ENCODE measurements at regions not wholly inside any gene's neighbourhood (a gene's known extent, or its start where the extent isn't known, plus 50 kb on each side); places are given as distances from the start of the nearest gene placed in this dataset.

GRCh38 chr15:27598251-27599009 is 500.7 kb downstream of the OCA2 start:
- no peak overlapping the region for H3K4me3 ChIP-seq (ENCODE audit: low read length)
- no peaks in the 10 kb centered on the region for H3K9me2 ChIP-seq (replicated peaks; ENCODE audit: control insufficient read depth, low read length)
- H3K4me1 ChIP-seq (ENCODE audit: control insufficient read depth, low read length): no peaks in the 10 kb centered on the region
- H3K27ac ChIP-seq (ENCODE audit: low read depth, low read length): no peak overlapping the region
- TF ChIP-seq CTCF (IDR thresholded peaks at IDR 0.05; ENCODE audit: low read depth, low read length, poor library complexity, severe bottlenecking) (no peak), EZH2phosphoT487 (IDR thresholded peaks at IDR 0.05; ENCODE audit: borderline replicate concordance, low read length) (no peak)
- H3K79me2 ChIP-seq (ENCODE audit: control insufficient read depth, low read length): no peaks in the 10 kb centered on the region
- no peaks in the 10 kb centered on the region for H3K27me3 ChIP-seq (ENCODE audit: control insufficient read depth, low read length)
- no peaks in the 10 kb centered on the region for H3F3A ChIP-seq (ENCODE audit: control insufficient read depth, insufficient read depth)
- H4K20me1 ChIP-seq (ENCODE audit: control insufficient read depth, insufficient read depth, low read depth, low read length): no peaks in the 10 kb centered on the region
- H3K4me2 ChIP-seq (ENCODE audit: low read length): no peak overlapping the region
- H3K9me3 ChIP-seq (ENCODE audit: control insufficient read depth, insufficient read depth, low read length): peaks cover 28% of the 10 kb centered on the region; the same call in 1 of the 2 replicates
- no peaks in the 10 kb centered on the region for H3K36me3 ChIP-seq (ENCODE audit: control insufficient read depth, low read length)

GRCh38 chr15:27595211-27595610 is 503.9 kb downstream of the OCA2 start:
- no peaks in the 10 kb centered on the region for H3F3A ChIP-seq (ENCODE audit: control insufficient read depth, insufficient read depth)
- no peak overlapping the region for H3K27ac ChIP-seq (ENCODE audit: low read depth, low read length)
- H3K79me2 ChIP-seq (ENCODE audit: control insufficient read depth, low read length): no peaks in the 10 kb centered on the region
- H3K36me3 ChIP-seq (ENCODE audit: control insufficient read depth, low read length): no peaks in the 10 kb centered on the region
- H4K20me1 ChIP-seq (ENCODE audit: control insufficient read depth, insufficient read depth, low read depth, low read length): no peaks in the 10 kb centered on the region
- TF ChIP-seq CTCF (IDR thresholded peaks at IDR 0.05; ENCODE audit: low read depth, low read length, poor library complexity, severe bottlenecking) (no peak), EZH2phosphoT487 (IDR thresholded peaks at IDR 0.05; ENCODE audit: borderline replicate concordance, low read length) (no peak)
- H3K4me2 ChIP-seq (ENCODE audit: low read length): no peak overlapping the region
- H3K27me3 ChIP-seq (ENCODE audit: control insufficient read depth, low read length): no peaks in the 10 kb centered on the region
- peaks cover 31% of the 10 kb centered on the region; the same call in 1 of the 2 replicates for H3K9me3 ChIP-seq (ENCODE audit: control insufficient read depth, insufficient read depth, low read length)
- H3K4me3 ChIP-seq (ENCODE audit: low read length): no peak overlapping the region
- no peaks in the 10 kb centered on the region for H3K4me1 ChIP-seq (ENCODE audit: control insufficient read depth, low read length)
- H3K9me2 ChIP-seq (replicated peaks; ENCODE audit: control insufficient read depth, low read length): no peaks in the 10 kb centered on the region

GRCh38 chr15:27592036-27592760 is 506.9 kb downstream of the OCA2 start:
- no peak for TF ChIP-seq EZH2phosphoT487 (IDR thresholded peaks at IDR 0.05; ENCODE audit: borderline replicate concordance, low read length)
- H3K9me3 ChIP-seq (ENCODE audit: control insufficient read depth, insufficient read depth, low read length): peaks cover 9% of the 10 kb centered on the region; the same call in 1 of the 2 replicates
- no peaks in the 10 kb centered on the region for H3K4me1 ChIP-seq (ENCODE audit: control insufficient read depth, low read length)
- no peaks in the 10 kb centered on the region for H3K36me3 ChIP-seq (ENCODE audit: control insufficient read depth, low read length)
- H3K4me3 ChIP-seq (ENCODE audit: low read length): no peak overlapping the region
- H3K79me2 ChIP-seq (ENCODE audit: control insufficient read depth, low read length): no peaks in the 10 kb centered on the region
- no peak overlapping the region for H3K27ac ChIP-seq (ENCODE audit: low read depth, low read length)
- no peaks in the 10 kb centered on the region for H3K27me3 ChIP-seq (ENCODE audit: control insufficient read depth, low read length)
- H3K4me2 ChIP-seq (ENCODE audit: low read length): no peak overlapping the region
- no peaks in the 10 kb centered on the region for H3F3A ChIP-seq (ENCODE audit: control insufficient read depth, insufficient read depth)
- no peaks in the 10 kb centered on the region for H3K9me2 ChIP-seq (replicated peaks; ENCODE audit: control insufficient read depth, low read length)
- no peaks in the 10 kb centered on the region for H4K20me1 ChIP-seq (ENCODE audit: control insufficient read depth, insufficient read depth, low read depth, low read length)

Data from DOHH2 (cell line).